HTR-8/SVneo (cell line): ENCODE measurements at regions not wholly inside any gene's neighbourhood (a gene's known extent, or its start where the extent isn't known, plus 50 kb on each side); places are given as distances from the start of the nearest gene placed in this dataset.
"Not testable (repeated sequence)": the region's sequence is repeated elsewhere in the genome, so short reads cannot be mapped to it uniquely, and the experiment has no call there.

Experiments
- DNase-seq: peaks from one replicate; pipeline ENCODE4 v3.0.0; 2011; ENCODE audit warnings: low spot score, mixed read lengths; ENCODE audit not compliant: insufficient read length
- FAIRE-seq: peaks from 2 replicates; lab custom pipeline; 2011; peaks lifted over from hg19 to GRCh38; lab: Jason Lieb, UNC

DNA sequence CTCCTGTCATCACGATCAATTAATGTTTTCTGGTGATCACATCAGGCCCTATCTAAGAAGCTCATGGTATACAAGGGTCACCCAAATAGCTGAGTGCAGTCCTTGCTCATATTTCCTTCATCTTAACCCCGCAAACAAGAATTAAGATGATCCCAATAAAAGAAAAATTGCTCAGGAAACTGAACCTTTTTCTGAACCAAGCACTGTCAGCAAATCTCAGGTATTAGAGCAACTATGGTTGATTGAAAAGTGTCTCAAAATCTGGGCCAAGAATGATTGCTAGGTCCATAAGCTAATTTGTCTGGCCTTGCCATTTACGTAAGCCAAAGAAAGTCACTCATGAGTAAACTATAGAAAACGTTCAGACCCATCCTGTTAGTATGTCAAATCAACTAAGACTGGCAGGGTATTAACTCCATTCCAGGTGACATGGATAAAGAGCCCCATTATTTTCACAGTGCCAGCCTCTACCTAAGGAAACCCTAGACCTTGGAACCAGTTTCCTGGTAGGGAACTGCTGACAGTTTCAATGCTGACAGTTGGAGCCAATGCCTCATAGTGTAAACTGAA, 209.3 kb downstream of the DEPDC1B start:
- DNase-seq (no peak), FAIRE-seq (no peak)

DNA sequence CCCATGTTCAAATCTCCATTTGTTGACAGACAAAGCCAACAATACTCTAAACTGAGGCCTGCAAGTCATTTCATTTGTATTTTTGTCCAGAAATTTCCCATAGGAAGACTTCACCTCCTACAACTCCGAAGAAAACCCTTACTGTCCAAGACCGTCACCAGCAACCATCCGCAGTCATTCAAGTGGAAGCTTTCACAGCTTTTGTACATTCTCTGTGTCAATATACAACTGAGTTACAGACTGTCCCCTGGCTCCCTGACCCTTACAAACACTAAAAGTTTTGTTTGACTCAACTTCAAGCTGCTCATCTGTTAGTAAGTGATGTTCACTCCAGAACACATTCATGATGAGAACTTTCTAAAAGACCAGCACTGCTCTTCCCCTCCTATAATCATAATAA, 210.1 kb downstream of the DEPDC1B start:
- no peak for FAIRE-seq
- no peak for DNase-seq

GRCh38 chr5:60489377-60489776, 210.6 kb downstream of the DEPDC1B start:
- FAIRE-seq = no peak

GRCh38 chr5:60488466-60489130, 211.4 kb downstream of the DEPDC1B start:
- no peak for DNase-seq
- no peak for FAIRE-seq

More at GRCh38 chr5:60489377-60489776, 210.6 kb downstream of the DEPDC1B start:
- DNase-seq = no peak

- DNase-seq (no peak), FAIRE-seq (no peak)
These were observed 212.0 kb downstream of the DEPDC1B start for GRCh38 chr5:60487885-60488442.

- DNase-seq (no peak), FAIRE-seq (no peak)
These were observed 212.5 kb downstream of the DEPDC1B start for GRCh38 chr5:60487476-60487875.

- FAIRE-seq = no peak
- no peak for DNase-seq
These were observed 214.6 kb downstream of the DEPDC1B start for GRCh38 chr5:60485361-60485760.

DNA sequence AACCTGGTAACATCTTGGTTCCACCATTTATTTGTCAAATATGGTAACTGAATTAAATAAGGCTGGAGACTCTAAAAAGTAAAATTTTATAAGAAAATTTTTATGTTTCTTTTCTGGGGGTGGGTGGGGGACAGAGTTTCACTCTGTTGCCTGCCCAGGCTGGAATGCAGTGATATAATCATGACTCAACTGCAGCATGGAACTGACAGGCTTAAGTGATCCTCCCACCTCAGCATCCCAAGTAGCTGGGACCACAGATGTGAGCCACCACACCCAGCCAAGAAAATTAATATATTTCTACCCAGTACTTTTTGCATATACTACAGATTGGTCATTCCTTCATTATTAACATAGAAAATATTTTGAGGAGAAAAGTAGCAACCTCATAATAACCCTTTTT, 216.9 kb downstream of the DEPDC1B start:
- FAIRE-seq (no peak), DNase-seq (no peak)

DNA sequence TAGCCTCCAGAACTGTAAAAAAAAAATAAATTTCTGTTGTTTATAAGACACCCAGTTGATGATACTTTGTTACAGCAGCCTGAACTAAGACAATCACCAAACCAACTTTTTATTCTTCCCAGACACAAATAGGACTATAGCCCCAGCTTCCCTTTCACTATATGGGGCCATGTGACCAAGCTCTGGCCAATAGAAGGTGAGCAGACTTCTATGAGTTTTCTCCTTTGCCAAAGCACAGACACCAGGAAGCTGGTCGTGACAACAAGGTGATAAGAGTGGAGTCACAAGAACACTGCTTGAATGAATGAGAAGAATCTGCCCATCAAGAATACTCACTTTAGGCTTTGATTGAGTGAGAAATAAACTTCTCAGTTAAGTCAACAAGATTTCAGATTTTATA, 217.7 kb downstream of the DEPDC1B start:
- FAIRE-seq (no peak), DNase-seq (no peak)

- DNase-seq (no peak), FAIRE-seq (no peak)
These were observed 220.4 kb downstream of the DEPDC1B start for GRCh38 chr5:60479542-60479941.

GRCh38 chr5:60477849-60478248, 222.1 kb downstream of the DEPDC1B start:
- FAIRE-seq (no peak), DNase-seq (no peak)

DNA sequence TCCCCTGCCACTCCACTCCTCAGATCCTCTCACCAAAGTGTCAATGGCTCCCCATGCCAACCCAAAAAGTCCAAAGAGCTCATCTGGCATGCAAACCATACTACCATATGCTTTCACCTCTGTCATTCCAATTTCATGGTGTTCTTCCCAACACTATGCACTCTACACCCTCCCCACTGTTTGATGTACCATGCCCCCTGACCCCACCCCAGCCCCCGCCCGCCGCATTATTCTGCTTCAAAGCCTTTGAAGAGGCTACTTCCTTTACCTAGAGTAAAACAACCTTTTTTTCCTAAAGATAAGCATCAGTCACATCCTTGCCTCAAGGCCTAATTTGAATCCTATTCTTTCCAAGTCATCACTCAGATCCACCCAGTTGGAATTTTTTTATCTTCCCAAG, 226.3 kb downstream of the DEPDC1B start:
- no peak for DNase-seq
- no peak for FAIRE-seq

DNA sequence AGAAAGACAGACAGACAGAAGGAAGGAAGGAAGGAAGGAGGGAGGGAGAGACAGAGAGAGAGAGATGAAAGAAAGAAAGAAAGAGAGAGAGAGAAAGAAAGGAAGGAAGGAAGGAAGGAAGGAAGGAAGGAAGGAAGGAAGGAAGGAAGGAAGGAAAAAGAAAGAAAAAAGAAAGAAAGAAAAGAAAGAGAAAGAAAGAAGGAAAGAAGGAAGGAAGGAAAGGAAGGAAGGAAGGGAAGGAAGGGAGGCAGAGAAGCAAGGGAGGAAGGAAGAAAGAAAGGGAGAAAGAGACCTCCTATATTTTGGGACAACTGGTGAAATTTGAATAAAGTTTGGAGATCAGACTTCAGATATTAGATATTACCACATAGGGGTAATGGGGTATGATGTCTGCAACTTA, 226.9 kb downstream of the DEPDC1B start:
- FAIRE-seq, DNase-seq: not testable (repeated sequence)

GRCh38 chr5:60470881-60471280, 229.1 kb downstream of the DEPDC1B start:
- DNase-seq (no peak), FAIRE-seq (no peak)

DNA sequence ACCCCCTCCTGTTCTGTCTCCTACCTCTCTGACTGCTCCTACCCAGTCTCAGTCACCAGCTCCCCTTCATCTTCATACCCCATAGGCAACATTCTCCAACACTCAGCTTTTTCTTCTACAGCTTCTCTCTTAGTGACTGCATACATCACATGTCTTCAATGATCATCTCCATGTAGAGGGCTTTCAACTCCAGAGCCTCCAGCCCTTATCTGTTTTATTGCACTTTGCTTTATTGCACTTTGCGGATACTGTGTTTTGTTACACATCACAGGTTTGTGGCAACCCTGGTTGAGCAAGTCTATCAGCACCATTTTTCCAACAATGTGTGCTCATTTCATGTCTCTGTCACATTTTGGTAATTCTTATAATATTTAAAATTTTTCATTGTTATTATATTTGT, 230.7 kb downstream of the DEPDC1B start:
- FAIRE-seq (no peak), DNase-seq (no peak)

- FAIRE-seq = no peak
- DNase-seq = no peak
These were observed 236.6 kb downstream of the DEPDC1B start for GRCh38 chr5:60463179-60463868.

DNA sequence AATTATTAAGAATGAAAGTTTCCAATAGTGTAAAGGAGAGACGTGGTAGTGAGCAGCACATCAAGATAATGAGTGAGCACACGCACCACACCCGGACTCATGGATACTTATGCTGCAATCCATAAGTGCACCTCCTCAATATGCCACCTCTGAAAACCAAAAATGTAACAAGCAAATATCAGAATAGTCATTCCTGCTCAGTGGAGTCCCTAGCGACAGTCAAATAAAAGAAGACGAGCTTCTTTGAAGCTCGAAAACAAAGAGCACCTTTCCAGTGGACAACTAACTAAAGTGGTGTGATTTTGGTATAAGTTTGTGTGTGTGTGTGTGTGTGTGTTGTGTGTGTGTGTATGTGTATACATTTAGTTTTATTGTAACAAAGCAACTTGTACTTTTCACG, 241.3 kb downstream of the DEPDC1B start:
- FAIRE-seq = no peak
- no peak for DNase-seq

- FAIRE-seq = no peak
- DNase-seq = no peak
These were observed 242.7 kb downstream of the DEPDC1B start for GRCh38 chr5:60457233-60457632.

DNA sequence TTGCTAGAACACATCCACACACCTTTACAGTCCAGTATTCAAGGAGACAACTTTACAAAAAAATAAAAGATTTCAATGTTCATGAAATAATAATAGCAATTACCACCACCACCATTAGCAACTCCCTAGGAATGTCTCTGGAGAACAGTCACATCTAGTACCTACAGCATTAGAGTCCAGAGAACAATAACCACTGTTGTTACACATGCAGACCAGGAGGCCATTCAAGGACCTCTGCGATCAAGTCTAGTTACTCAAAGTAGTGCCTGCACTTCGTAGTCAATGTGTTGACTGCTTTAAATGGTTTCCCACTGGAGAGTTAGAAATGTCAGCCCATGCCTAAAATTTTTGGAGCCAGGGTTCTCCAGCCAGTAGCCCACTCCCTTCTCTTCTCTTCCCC, 244.4 kb downstream of the DEPDC1B start:
- DNase-seq (no peak), FAIRE-seq (no peak)

GRCh38 chr5:60454277-60454676, 245.7 kb downstream of the DEPDC1B start:
- not testable (repeated sequence) for DNase-seq, FAIRE-seq
